PC-9 (cell line): ENCODE measurements at regions not wholly inside any gene's neighbourhood (a gene's known extent, or its start where the extent isn't known, plus 50 kb on each side); places are given as distances from the start of the nearest gene placed in this dataset.

Experiments used
- BruUV-seq: library from RNA; stranded (reverse); fragments of 400-500 nt; replicated peaks from 2 replicates; lab custom pipeline; 2021; lab: Mats Ljungman, UMichigan
- CTCF ChIA-PET: fragments of 300-600 bp; sonication (Branson Sonifier 250); formaldehyde crosslinking; loops from one replicate; lab custom pipeline; 2022; ENCODE audit warnings: antibody characterized with exemption; lab: Charles Lee
- POLR2A ChIA-PET: fragments of 300-600 bp; sonication (Branson Sonifier 250); formaldehyde crosslinking; loops from one replicate; lab custom pipeline; 2022; ENCODE audit warnings: antibody characterized with exemption; ENCODE audit not compliant: unreplicated experiment; lab: Charles Lee
- DNase-seq, 2 experiments: peaks; one replicate each; pipeline versions ENCODE4 v3.0.0 to v3.0.0-alpha.2; 2015 to 2022; ENCODE audit warnings: mixed read lengths in 1 of 2
- H2AFZ ChIP-seq: fragments of 200-600 bp; sonication (generic); 2 replicates; pipeline ENCODE4 v1.8.1; 2017; ENCODE audit warnings: antibody characterized with exemption
- H3F3A ChIP-seq: fragments of 200-600 bp; sonication (generic); 2 replicates; pipeline ENCODE4 v1.8.1; 2017; ENCODE audit warnings: antibody characterized with exemption, mild to moderate bottlenecking, low read depth; ENCODE audit not compliant: insufficient read depth
- H3K27ac ChIP-seq: fragments of 200-600 bp; sonication (generic); 2 replicates; pipeline ENCODE4 v1.6.1; 2016; ENCODE audit warnings: mixed run types
- H3K27me3 ChIP-seq: fragments of 200-600 bp; sonication (generic); 2 replicates; pipeline ENCODE4 v1.6.1; 2016; ENCODE audit warnings: low read depth, mixed run types; ENCODE audit not compliant: insufficient read depth
- H3K36me3 ChIP-seq: fragments of 200-600 bp; sonication (generic); 2 replicates; pipeline ENCODE4 v1.6.1; 2016; ENCODE audit warnings: low read depth, mixed run types
- H3K4me1 ChIP-seq: fragments of 200-600 bp; sonication (generic); replicated peaks from 2 replicates; pipeline ENCODE4 v1.6.1; 2016; ENCODE audit warnings: mixed run types; ENCODE audit not compliant: insufficient read depth
- H3K4me2 ChIP-seq: fragments of 200-600 bp; sonication (generic); 2 replicates; pipeline ENCODE4 v1.6.1; 2017; ENCODE audit warnings: mixed run types
- H3K4me3 ChIP-seq: fragments of 200-600 bp; sonication (generic); 2 replicates; pipeline ENCODE4 v1.6.1; 2016; ENCODE audit warnings: mixed run types
- H3K79me2 ChIP-seq: fragments of 200-600 bp; sonication (generic); 2 replicates; pipeline ENCODE4 v1.6.1; 2017; ENCODE audit warnings: low read depth, mixed run types
- H3K9me2 ChIP-seq: fragments of 200-600 bp; sonication (generic); 2 replicates; pipeline ENCODE4 v1.8.1; 2017; ENCODE audit warnings: mild to moderate bottlenecking; ENCODE audit not compliant: insufficient read depth
- H3K9me3 ChIP-seq: fragments of 200-600 bp; sonication (generic); 2 replicates; pipeline ENCODE4 v1.8.1; 2016; ENCODE audit warnings: low read depth; ENCODE audit not compliant: insufficient read depth
- H4K20me1 ChIP-seq: fragments of 200-600 bp; sonication (generic); 2 replicates; pipeline ENCODE4 v1.8.1; 2017; ENCODE audit not compliant: insufficient read depth
- EZH2 ChIP-seq: fragments of 200-600 bp; sonication (generic); IDR thresholded peaks from 2 replicates; pipeline ENCODE4 v1.8.0; 2017; ENCODE audit warnings: antibody characterized with exemption, low read depth
- intact Hi-C: fragments of 100-400 bp; cut with micrococcal nuclease; formaldehyde crosslinking; loops from one replicate; pipeline ENCODE4 v1.10.0; 2022; ENCODE audit not compliant: unreplicated experiment
- TF ChIP-seq, protein P1 (sequence below): fragments of 200-600 bp; sonication (generic); conservative IDR thresholded peaks from 2 replicates; pipeline ENCODE4 v1.6.1; 2017; ENCODE audit warnings: mixed run types, antibody characterized with exemption, mild to moderate bottlenecking, moderate library complexity

DNA sequence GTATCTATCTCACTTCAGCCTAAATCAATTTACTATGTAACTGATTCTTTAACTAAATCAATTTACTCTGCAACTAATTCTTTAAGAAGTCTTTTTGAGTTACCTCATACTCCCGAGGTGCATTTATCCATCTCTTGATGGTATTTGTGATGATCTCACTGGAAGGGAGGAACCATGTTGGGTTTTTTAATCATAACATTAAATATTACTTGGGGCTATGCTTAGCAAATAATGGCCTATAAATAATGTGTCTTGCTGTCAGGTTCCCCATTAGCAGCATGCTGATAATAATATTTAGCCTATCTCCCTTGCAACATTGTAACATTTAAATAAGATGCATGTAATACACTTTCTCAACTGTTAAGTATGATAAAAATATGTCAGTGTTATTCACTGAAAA, 411.3 kb downstream of the SLITRK1 start:
- Histone ChIP-seq H2AFZ (no peak overlapping the region), H3K4me1 (no peaks in the 10 kb centered on the region), H3K27me3 (no peaks in the 10 kb centered on the region), H3K4me2 (no peak overlapping the region), H3K27ac (no peak overlapping the region), H3K36me3 (no peaks in the 10 kb centered on the region), H3F3A (no peaks in the 10 kb centered on the region), H4K20me1 (no peaks in the 10 kb centered on the region), H3K4me3 (no peak overlapping the region), H3K79me2 (no peaks in the 10 kb centered on the region), H3K9me3 (no peaks in the 10 kb centered on the region), H3K9me2 (no peaks in the 10 kb centered on the region)
- TF ChIP-seq, protein P1, sequence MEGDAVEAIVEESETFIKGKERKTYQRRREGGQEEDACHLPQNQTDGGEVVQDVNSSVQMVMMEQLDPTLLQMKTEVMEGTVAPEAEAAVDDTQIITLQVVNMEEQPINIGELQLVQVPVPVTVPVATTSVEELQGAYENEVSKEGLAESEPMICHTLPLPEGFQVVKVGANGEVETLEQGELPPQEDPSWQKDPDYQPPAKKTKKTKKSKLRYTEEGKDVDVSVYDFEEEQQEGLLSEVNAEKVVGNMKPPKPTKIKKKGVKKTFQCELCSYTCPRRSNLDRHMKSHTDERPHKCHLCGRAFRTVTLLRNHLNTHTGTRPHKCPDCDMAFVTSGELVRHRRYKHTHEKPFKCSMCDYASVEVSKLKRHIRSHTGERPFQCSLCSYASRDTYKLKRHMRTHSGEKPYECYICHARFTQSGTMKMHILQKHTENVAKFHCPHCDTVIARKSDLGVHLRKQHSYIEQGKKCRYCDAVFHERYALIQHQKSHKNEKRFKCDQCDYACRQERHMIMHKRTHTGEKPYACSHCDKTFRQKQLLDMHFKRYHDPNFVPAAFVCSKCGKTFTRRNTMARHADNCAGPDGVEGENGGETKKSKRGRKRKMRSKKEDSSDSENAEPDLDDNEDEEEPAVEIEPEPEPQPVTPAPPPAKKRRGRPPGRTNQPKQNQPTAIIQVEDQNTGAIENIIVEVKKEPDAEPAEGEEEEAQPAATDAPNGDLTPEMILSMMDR = no peak
- no peak for TF ChIP-seq EZH2
- ChIA-PET POLR2A (interaction anchor here (0.7 kb wide), 1 partner anchor 14 kb away, joined by 3 read pairs; no protein-coding TSS in a partner anchor), CTCF (no interaction called here)
- DNase-seq = no peak
- intact Hi-C loops = no loop called here
- BruUV-seq = no TSS peak

DNA sequence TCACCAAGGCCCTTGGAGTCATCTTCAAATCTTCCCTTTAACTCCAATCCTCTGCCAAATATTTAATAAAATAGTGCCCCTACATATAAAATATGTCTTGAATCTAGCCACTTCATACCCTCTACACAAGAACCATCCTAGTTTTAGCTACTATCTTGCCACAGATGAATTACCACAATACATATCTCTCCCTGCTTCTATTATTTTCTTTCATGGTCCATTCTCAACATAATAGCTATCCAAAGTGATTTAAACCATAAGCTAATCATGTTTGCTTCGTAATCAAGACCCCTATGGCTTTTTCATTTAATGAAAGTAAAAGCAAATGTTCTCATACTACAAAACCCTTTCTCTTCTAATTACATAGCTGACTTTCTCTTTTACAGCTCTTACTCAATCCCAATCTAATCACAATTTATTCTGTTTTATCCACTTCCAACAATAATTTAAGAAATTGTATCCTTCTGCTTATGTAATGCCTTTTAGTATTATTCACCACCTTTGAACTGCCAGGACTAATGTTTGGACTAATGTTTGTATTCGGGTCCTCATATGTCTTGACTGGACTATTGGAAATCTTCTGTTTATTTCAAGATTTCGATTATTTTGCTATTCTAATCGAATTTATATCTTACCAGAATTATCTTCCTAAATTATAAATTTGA, 412.0 kb downstream of the SLITRK1 start:
- H3K4me3 ChIP-seq = no peak overlapping the region
- H3F3A ChIP-seq = no peaks in the 10 kb centered on the region
- BruUV-seq = no TSS peak
- H2AFZ ChIP-seq = no peak overlapping the region
- H3K9me3 ChIP-seq = no peaks in the 10 kb centered on the region
- no peak overlapping the region for H3K4me2 ChIP-seq
- H4K20me1 ChIP-seq = no peaks in the 10 kb centered on the region
- intact Hi-C loops = no loop called here
- no peaks in the 10 kb centered on the region for H3K4me1 ChIP-seq
- no peaks in the 10 kb centered on the region for H3K79me2 ChIP-seq
- no peaks in the 10 kb centered on the region for H3K9me2 ChIP-seq
- CTCF ChIA-PET = no interaction called here
- no peak overlapping the region for H3K27ac ChIP-seq
- no peaks in the 10 kb centered on the region for H3K27me3 ChIP-seq
- H3K36me3 ChIP-seq = no peaks in the 10 kb centered on the region
- POLR2A ChIA-PET = interaction anchor here (0.7 kb wide), 1 partner anchor 15 kb away, joined by 3 read pairs; no protein-coding TSS in a partner anchor
- TF ChIP-seq, protein P1 = no peak
- no peak for TF ChIP-seq EZH2
- no peak for DNase-seq

DNA sequence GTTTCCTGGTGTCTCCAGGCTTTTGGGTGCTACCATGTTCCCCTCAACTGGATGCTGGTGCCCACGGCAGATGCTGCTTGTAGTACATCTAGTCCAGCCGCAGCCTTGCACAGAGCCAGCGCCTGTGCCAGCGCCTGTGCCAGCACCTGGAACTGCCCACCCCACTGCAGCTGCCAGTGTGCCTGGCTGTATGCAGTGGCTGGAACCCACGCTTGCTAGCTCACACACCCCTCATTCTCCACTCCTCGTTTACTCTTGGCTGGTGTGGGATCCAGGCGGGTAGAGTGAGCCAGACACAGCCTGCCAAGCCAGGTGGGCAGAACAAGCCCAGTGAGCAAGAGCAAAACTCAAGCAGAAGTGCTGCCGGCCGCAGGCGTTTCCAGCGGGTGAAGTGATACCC, 428.6 kb downstream of the SLITRK1 start:
- H3K4me2 ChIP-seq = no peak overlapping the region
- no peaks in the 10 kb centered on the region for H3K36me3 ChIP-seq
- H2AFZ ChIP-seq = no peak overlapping the region
- BruUV-seq = no TSS peak
- H3K9me3 ChIP-seq = no peaks in the 10 kb centered on the region
- no peak for DNase-seq
- no peak overlapping the region for H3K4me3 ChIP-seq
- peaks cover 16% of the 10 kb centered on the region; the same call in 1 of the 2 replicates for H3K4me1 ChIP-seq
- H3K9me2 ChIP-seq = no peaks in the 10 kb centered on the region; the same call in none of the 2 replicates
- H3F3A ChIP-seq = no peaks in the 10 kb centered on the region
- intact Hi-C loops = no loop called here
- H3K27ac ChIP-seq = no peak overlapping the region
- TF ChIP-seq, protein P1 = no peak
- no peak for TF ChIP-seq EZH2
- ChIA-PET POLR2A (no interaction called here), CTCF (no interaction called here)
- H3K27me3 ChIP-seq = no peaks in the 10 kb centered on the region
- no peaks in the 10 kb centered on the region for H4K20me1 ChIP-seq
- no peaks in the 10 kb centered on the region for H3K79me2 ChIP-seq
